ENCODE measurements at regions not wholly inside any gene's neighbourhood (a gene's known extent, or its start where the extent isn't known, plus 50 kb on each side); places are given as distances from the start of the nearest gene placed in this dataset.

GRCh38 chr4:3683077-3683743, 83.0 kb upstream of the ADRA2C start:
- DNase-seq = no peak

GRCh38 chr4:3682236-3683076, 83.7 kb upstream of the ADRA2C start:
- DNase-seq = no peak

- DNase-seq = no peak
Measured at GRCh38 chr4:3681191-3681590, 85.0 kb upstream of the ADRA2C start.

- no peak for DNase-seq
Measured at GRCh38 chr4:3680656-3681055, 85.5 kb upstream of the ADRA2C start.

- DNase-seq = no peak
Measured at GRCh38 chr4:3679851-3680311, 86.3 kb upstream of the ADRA2C start.

GRCh38 chr4:3679071-3679825, 86.9 kb upstream of the ADRA2C start:
- DNase-seq = no peak

GRCh38 chr4:3677748-3678070, 88.5 kb upstream of the ADRA2C start:
- no peak for DNase-seq

GRCh38 chr4:3676907-3677747, 89.1 kb upstream of the ADRA2C start:
- DNase-seq = no peak

GRCh38 chr4:3676196-3676595, 90.0 kb upstream of the ADRA2C start:
- DNase-seq = no peak

- DNase-seq = no peak
Measured at GRCh38 chr4:3675251-3676115, 90.7 kb upstream of the ADRA2C start.

- DNase-seq = no peak
Measured at GRCh38 chr4:3674479-3674851, 91.7 kb upstream of the ADRA2C start.

GRCh38 chr4:3673716-3674478, 92.3 kb upstream of the ADRA2C start:
- DNase-seq = no peak

- DNase-seq = no peak
Measured at GRCh38 chr4:3673176-3673575, 93.0 kb upstream of the ADRA2C start.

GRCh38 chr4:3672465-3672831, 93.7 kb upstream of the ADRA2C start:
- no peak for DNase-seq

- DNase-seq = no peak
Measured at GRCh38 chr4:3671571-3672464, 94.4 kb upstream of the ADRA2C start.

GRCh38 chr4:3670521-3671519, 95.4 kb upstream of the ADRA2C start:
- DNase-seq = no peak

GRCh38 chr4:3669553-3669949, 96.6 kb upstream of the ADRA2C start:
- no peak for DNase-seq

- DNase-seq = no peak
Measured at GRCh38 chr4:3668825-3669552, 97.2 kb upstream of the ADRA2C start.
